OCI-LY7 (cell line): ENCODE measurements at regions not wholly inside any gene's neighbourhood (a gene's known extent, or its start where the extent isn't known, plus 50 kb on each side); places are given as distances from the start of the nearest gene placed in this dataset.

ENCODE experiments used
- BruUV-seq: library from RNA; stranded (reverse); fragments of 400-500 nt; replicated peaks from 2 replicates; lab custom pipeline; 2021; lab: Mats Ljungman, UMichigan
- CTCF ChIA-PET: fragments of 300-600 bp; sonication (Branson Sonifier 250); formaldehyde crosslinking; loops from one replicate; lab custom pipeline; 2022; ENCODE audit warnings: antibody characterized with exemption; ENCODE audit not compliant: unreplicated experiment; lab: Charles Lee
- POLR2A ChIA-PET: fragments of 300-600 bp; sonication (Branson Sonifier 250); formaldehyde crosslinking; loops from one replicate; lab custom pipeline; 2022; ENCODE audit warnings: antibody characterized with exemption; lab: Charles Lee
- DNase-seq: peaks from one replicate; pipeline ENCODE4 v3.0.0-alpha.2; 2015; ENCODE audit warnings: low spot score
- H2AFZ ChIP-seq: fragments of 200-600 bp; sonication (generic), shearing (Covaris generic); 2 replicates; pipeline ENCODE4 v1.6.1; 2014; ENCODE audit warnings: mild to moderate bottlenecking, antibody characterized with exemption, low read length, moderate library complexity
- H3K27ac ChIP-seq: fragments of 200-600 bp; sonication (generic); 2 replicates; pipeline ENCODE4 v1.5.1; 2014; ENCODE audit warnings: mixed run types, low read depth, mild to moderate bottlenecking, moderate library complexity, low read length, inconsistent platforms; ENCODE audit not compliant: poor library complexity, severe bottlenecking
- H3K36me3 ChIP-seq: fragments of 200-600 bp; sonication (generic); 2 replicates; pipeline ENCODE4 v1.6.1; 2014; ENCODE audit warnings: mild to moderate bottlenecking, antibody characterized with exemption, low read length, moderate library complexity, mixed read lengths; ENCODE audit not compliant: insufficient read depth
- H3K4me1 ChIP-seq: fragments of 200-600 bp; sonication (generic); 2 replicates; pipeline ENCODE4 v1.5.1; 2014; ENCODE audit warnings: mild to moderate bottlenecking, low read length; ENCODE audit not compliant: insufficient read depth, poor library complexity, severe bottlenecking
- H3K4me2 ChIP-seq: fragments of 200-600 bp; sonication (generic); 2 replicates; pipeline ENCODE4 v1.6.1; 2014; ENCODE audit warnings: mild to moderate bottlenecking, low read length
- H3K4me3 ChIP-seq: fragments of 200-600 bp; sonication (generic); 2 replicates; pipeline ENCODE4 v1.5.1; 2014; ENCODE audit warnings: mild to moderate bottlenecking, low read depth, low read length; ENCODE audit not compliant: poor library complexity, severe bottlenecking
- H3K79me2 ChIP-seq: fragments of 200-600 bp; sonication (generic); 2 replicates; pipeline ENCODE4 v1.6.1; 2016; ENCODE audit warnings: low read depth, mild to moderate bottlenecking, low read length, moderate library complexity, mixed read lengths; ENCODE audit not compliant: insufficient read depth
- H3K9me2 ChIP-seq: fragments of 200-600 bp; sonication (generic); 2 replicates; pipeline ENCODE4 v1.6.1; 2016; ENCODE audit warnings: mild to moderate bottlenecking, low read length, mixed read lengths; ENCODE audit not compliant: insufficient read depth
- H3K9me3 ChIP-seq: fragments of 200-600 bp; sonication (generic); 2 replicates; pipeline ENCODE4 v1.6.1; 2014; ENCODE audit warnings: mild to moderate bottlenecking, mixed run types, low read length, mixed read lengths
- H4K20me1 ChIP-seq: fragments of 200-600 bp; sonication (generic); 2 replicates; pipeline ENCODE4 v1.6.1; 2014; ENCODE audit warnings: mild to moderate bottlenecking, antibody characterized with exemption, low read length, moderate library complexity, mixed read lengths; ENCODE audit not compliant: insufficient read depth
- EZH2phosphoT487 ChIP-seq: fragments of 200-600 bp; sonication (generic); IDR thresholded peaks from 2 replicates; pipeline ENCODE4 v1.6.1; 2018; ENCODE audit warnings: low read depth, borderline replicate concordance, mild to moderate bottlenecking, mixed run types, antibody characterized with exemption, low read length, moderate library complexity, mixed read lengths
- intact Hi-C: fragments of 100-400 bp; cut with micrococcal nuclease; formaldehyde crosslinking; loops from one replicate; pipeline ENCODE4 v1.10.0; 2022; ENCODE audit not compliant: unreplicated experiment
- TF ChIP-seq, protein P1 (sequence below): fragments of 200-600 bp; sonication (generic); conservative IDR thresholded peaks from 2 replicates; pipeline ENCODE4 v1.5.1; 2014; ENCODE audit warnings: mild to moderate bottlenecking, antibody characterized with exemption, low read length, moderate library complexity, mixed read lengths

DNA sequence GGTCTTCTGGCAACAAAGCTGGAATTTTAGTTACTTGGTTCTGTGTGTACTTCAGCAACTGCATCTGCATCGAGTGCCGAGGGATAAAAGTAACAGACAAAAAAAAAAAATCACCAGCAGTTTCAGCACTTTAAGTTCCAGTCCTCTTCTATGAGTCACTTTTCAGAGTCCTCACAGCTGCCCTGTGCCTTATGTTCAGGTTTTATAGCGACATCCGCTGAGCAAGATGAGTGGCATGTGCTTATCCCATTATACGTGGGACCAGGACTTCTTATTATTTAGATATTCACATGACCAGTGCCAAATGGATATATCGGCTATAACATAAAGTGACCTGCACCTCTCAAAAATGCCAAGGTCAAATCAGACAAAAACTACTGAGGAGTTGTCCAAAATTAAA, 242.9 kb downstream of the FOXA2 start:
- H2AFZ ChIP-seq = no peak overlapping the region
- intact Hi-C loops = no loop called here
- no peaks in the 10 kb centered on the region for H3K4me1 ChIP-seq
- TF ChIP-seq, protein P1, sequence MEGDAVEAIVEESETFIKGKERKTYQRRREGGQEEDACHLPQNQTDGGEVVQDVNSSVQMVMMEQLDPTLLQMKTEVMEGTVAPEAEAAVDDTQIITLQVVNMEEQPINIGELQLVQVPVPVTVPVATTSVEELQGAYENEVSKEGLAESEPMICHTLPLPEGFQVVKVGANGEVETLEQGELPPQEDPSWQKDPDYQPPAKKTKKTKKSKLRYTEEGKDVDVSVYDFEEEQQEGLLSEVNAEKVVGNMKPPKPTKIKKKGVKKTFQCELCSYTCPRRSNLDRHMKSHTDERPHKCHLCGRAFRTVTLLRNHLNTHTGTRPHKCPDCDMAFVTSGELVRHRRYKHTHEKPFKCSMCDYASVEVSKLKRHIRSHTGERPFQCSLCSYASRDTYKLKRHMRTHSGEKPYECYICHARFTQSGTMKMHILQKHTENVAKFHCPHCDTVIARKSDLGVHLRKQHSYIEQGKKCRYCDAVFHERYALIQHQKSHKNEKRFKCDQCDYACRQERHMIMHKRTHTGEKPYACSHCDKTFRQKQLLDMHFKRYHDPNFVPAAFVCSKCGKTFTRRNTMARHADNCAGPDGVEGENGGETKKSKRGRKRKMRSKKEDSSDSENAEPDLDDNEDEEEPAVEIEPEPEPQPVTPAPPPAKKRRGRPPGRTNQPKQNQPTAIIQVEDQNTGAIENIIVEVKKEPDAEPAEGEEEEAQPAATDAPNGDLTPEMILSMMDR = no peak
- TF ChIP-seq EZH2phosphoT487 = no peak
- ChIA-PET POLR2A (no interaction called here), CTCF (no interaction called here)
- H3K9me3 ChIP-seq = no peaks in the 10 kb centered on the region
- no peak for DNase-seq
- no peak overlapping the region for H3K4me3 ChIP-seq
- H3K4me2 ChIP-seq = no peak overlapping the region
- H4K20me1 ChIP-seq = no peaks in the 10 kb centered on the region
- H3K36me3 ChIP-seq = no peaks in the 10 kb centered on the region
- no TSS peak for BruUV-seq
- H3K79me2 ChIP-seq = no peaks in the 10 kb centered on the region
- H3K27ac ChIP-seq = no peak overlapping the region
- no peaks in the 10 kb centered on the region for H3K9me2 ChIP-seq

DNA sequence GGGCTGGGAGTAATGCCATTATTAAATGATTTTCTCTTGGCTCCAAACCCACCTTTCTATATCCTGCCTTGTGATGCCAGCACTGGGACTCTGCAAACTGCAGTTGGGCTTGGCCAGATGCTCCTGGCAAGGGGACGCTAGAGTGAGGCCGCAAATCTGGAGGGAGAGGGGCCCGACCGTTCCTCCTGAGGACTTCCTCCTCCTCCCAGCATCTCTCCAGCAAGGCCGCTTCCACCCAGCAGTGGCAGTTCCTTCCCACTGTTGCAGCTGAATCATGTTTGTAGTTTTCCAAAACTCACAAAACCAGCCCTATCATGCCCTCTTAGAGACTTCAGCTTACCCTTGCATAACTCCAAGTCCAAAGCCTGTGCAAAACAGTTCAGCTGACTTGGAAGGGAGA, 244.4 kb downstream of the FOXA2 start:
- no peaks in the 10 kb centered on the region for H3K4me1 ChIP-seq
- no TSS peak for BruUV-seq
- no peak overlapping the region for H3K4me3 ChIP-seq
- no peak overlapping the region for H3K4me2 ChIP-seq
- CTCF ChIA-PET = no interaction called here
- no peaks in the 10 kb centered on the region for H3K79me2 ChIP-seq
- intact Hi-C loops = loop anchor here (1.0 to 5.0 kb wide), 2 partner anchors 344 to 1002 kb away; no protein-coding TSS in a partner anchor
- DNase-seq = no peak
- TF ChIP-seq, protein P1 = no peak
- no peak for TF ChIP-seq EZH2phosphoT487
- H3K36me3 ChIP-seq = no peaks in the 10 kb centered on the region
- H3K27ac ChIP-seq = no peak overlapping the region
- H4K20me1 ChIP-seq = no peaks in the 10 kb centered on the region
- H3K9me3 ChIP-seq = no peaks in the 10 kb centered on the region
- POLR2A ChIA-PET = no interaction called here
- no peak overlapping the region for H2AFZ ChIP-seq
- H3K9me2 ChIP-seq = no peaks in the 10 kb centered on the region

DNA sequence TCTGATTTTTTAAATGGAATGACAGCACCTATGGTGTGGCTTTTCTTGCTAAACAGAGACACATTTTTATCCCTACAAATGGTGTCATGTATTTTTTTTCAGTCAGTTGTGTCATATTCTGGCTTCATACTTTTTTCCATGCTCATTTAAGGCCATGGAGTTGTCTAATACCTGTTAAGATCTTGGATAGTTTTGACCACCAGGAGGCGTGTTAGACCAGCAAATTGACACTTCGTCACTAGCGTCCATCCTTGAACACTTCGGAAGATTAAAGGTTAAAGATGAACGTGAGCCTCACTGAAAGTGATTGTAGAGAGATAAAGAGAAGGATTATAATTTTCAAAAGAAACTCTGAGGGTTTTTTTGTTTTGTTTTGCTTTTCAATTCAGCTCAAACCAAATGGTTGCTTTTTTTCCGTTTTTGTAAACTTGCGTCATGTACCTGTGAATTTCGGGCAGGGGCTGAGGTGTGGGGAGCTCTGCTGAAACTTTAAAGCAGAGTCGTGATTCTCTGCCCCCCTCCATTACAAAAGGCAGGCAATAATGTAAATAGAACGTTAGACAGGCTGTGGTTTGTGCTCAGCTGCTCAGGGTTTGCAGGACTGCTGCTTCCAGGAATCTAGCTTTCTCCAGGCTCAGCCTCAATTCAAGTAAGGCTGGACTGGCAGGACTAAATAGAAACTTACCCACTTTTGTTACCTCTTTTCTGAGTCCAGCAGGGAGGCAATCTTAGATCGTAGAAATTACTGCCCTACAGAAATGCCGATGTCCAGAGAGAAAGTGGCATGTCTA, 245.1 kb downstream of the FOXA2 start:
- DNase-seq = peak; percentile 65
- no peak overlapping the region for H3K4me3 ChIP-seq
- no peaks in the 10 kb centered on the region for H3K36me3 ChIP-seq
- no peaks in the 10 kb centered on the region for H3K79me2 ChIP-seq
- ChIA-PET CTCF (no interaction called here), POLR2A (no interaction called here)
- no peaks in the 10 kb centered on the region for H3K9me2 ChIP-seq
- no peak overlapping the region for H2AFZ ChIP-seq
- intact Hi-C loops = loop anchor here (1.0 to 5.0 kb wide), 2 partner anchors 345 to 1003 kb away; no protein-coding TSS in a partner anchor
- no peak overlapping the region for H3K27ac ChIP-seq
- no peak for TF ChIP-seq EZH2phosphoT487
- TF ChIP-seq, protein P1 = peak; percentile 91
- no peaks in the 10 kb centered on the region for H4K20me1 ChIP-seq
- H3K4me2 ChIP-seq = no peak overlapping the region
- H3K4me1 ChIP-seq = no peaks in the 10 kb centered on the region
- H3K9me3 ChIP-seq = no peaks in the 10 kb centered on the region
- no TSS peak for BruUV-seq
